HL-60 (cell line): ENCODE measurements at regions not wholly inside any gene's neighbourhood (a gene's known extent, or its start where the extent isn't known, plus 50 kb on each side); places are given as distances from the start of the nearest gene placed in this dataset.

Experiments
- DNase-seq, 2 experiments: peaks; one replicate each; pipeline ENCODE4 v3.0.0-alpha.2; 2010 to 2020; ENCODE audit warnings: low read depth in 1 of 2, low spot score in 1 of 2
- H3K27ac ChIP-seq: fragments of 250-450 bp; sonication (Bioruptor Pico); replicated peaks from 2 replicates; pipeline ENCODE4 v1.5.1; 2020; ENCODE audit warnings: mild to moderate bottlenecking, moderate library complexity
- H3K27me3 ChIP-seq: fragments of 250-450 bp; sonication (Bioruptor Pico); 2 replicates; pipeline ENCODE4 v1.5.1; 2021; ENCODE audit warnings: mild to moderate bottlenecking, moderate library complexity; ENCODE audit not compliant: insufficient read depth, poor library complexity, severe bottlenecking
- H3K4me3 ChIP-seq: replicated peaks from 2 replicates; pipeline ENCODE4 v1.5.1; 2011; ENCODE audit warnings: mild to moderate bottlenecking, control low read depth, low read length; ENCODE audit not compliant: insufficient read depth
- GABPA ChIP-seq: IDR thresholded peaks from 2 replicates; pipeline ENCODE4 v1.6.1; 2012; ENCODE audit warnings: low read depth
- POLR2AphosphoS5 ChIP-seq: IDR thresholded peaks from 2 replicates; pipeline ENCODE4 v1.6.1; 2012; ENCODE audit warnings: low read depth
- REST ChIP-seq: IDR thresholded peaks from 2 replicates; pipeline ENCODE4 v1.6.1; 2012; ENCODE audit warnings: low read depth; ENCODE audit not compliant: insufficient replicate concordance
- SPI1 ChIP-seq: IDR thresholded peaks from 2 replicates; pipeline ENCODE4 v1.6.1; 2012; ENCODE audit warnings: low read depth, mild to moderate bottlenecking, borderline replicate concordance
- TF ChIP-seq, protein P1 (sequence below): IDR thresholded peaks from one replicate; pipeline ENCODE4 v1.5.1; 2011; ENCODE audit warnings: low read length, control low read depth, inconsistent platforms; ENCODE audit not compliant: insufficient read depth

GRCh38 chr5:110900829-110901228 lies 162.0 kb downstream of the SLC25A46 start:
- no peak overlapping the region for H3K4me3 ChIP-seq
- no peaks in the 10 kb centered on the region for H3K27me3 ChIP-seq
- H3K27ac ChIP-seq, result no peak overlapping the region
- TF ChIP-seq SPI1 (no peak), POLR2AphosphoS5 (no peak), REST (no peak), GABPA (no peak)
- TF ChIP-seq, protein P1, sequence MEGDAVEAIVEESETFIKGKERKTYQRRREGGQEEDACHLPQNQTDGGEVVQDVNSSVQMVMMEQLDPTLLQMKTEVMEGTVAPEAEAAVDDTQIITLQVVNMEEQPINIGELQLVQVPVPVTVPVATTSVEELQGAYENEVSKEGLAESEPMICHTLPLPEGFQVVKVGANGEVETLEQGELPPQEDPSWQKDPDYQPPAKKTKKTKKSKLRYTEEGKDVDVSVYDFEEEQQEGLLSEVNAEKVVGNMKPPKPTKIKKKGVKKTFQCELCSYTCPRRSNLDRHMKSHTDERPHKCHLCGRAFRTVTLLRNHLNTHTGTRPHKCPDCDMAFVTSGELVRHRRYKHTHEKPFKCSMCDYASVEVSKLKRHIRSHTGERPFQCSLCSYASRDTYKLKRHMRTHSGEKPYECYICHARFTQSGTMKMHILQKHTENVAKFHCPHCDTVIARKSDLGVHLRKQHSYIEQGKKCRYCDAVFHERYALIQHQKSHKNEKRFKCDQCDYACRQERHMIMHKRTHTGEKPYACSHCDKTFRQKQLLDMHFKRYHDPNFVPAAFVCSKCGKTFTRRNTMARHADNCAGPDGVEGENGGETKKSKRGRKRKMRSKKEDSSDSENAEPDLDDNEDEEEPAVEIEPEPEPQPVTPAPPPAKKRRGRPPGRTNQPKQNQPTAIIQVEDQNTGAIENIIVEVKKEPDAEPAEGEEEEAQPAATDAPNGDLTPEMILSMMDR, result no peak
- DNase-seq, result no peak

DNA sequence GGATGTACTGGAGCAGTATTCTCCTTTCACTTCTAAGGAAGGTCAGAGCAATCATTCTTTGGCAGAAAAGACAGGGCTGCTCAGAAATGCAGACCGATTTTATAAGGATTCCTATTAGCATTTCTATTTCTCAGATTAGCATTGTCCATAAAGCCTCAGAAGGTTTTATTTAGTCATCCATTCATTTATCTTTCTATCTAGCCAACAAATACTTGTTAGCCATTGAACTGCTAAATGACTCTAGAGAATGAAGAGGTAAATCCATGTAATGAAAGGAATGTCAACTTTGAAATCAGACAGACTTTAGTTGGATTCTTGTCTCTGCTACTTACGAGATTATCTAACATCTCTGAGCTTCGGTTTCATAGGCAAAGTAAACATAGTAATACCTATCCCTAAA lies 165.2 kb downstream of the SLC25A46 start:
- H3K27ac ChIP-seq, result no peak overlapping the region
- no peaks in the 10 kb centered on the region for H3K27me3 ChIP-seq
- DNase-seq, result no peak
- H3K4me3 ChIP-seq, result no peak overlapping the region
- TF ChIP-seq SPI1 (no peak), POLR2AphosphoS5 (no peak), GABPA (no peak), REST (no peak)
- TF ChIP-seq, protein P1, result no peak

- no peak for TF ChIP-seq REST
- no peak for TF ChIP-seq POLR2AphosphoS5
- no peak for TF ChIP-seq GABPA
- no peak for TF ChIP-seq SPI1
- TF ChIP-seq, protein P1, result no peak
- no peak for DNase-seq
- Histone ChIP-seq H3K27me3 (no peaks in the 10 kb centered on the region), H3K4me3 (no peak overlapping the region), H3K27ac (no peak overlapping the region)
These were observed 162.7 kb upstream of the TSLP start for GRCh38 chr5:110908848-110909247.
